MM.1S (cell line): ENCODE measurements at regions not wholly inside any gene's neighbourhood (a gene's known extent, or its start where the extent isn't known, plus 50 kb on each side); places are given as distances from the start of the nearest gene placed in this dataset.

Experiments used
- CTCF ChIP-seq: fragments of 300-600 bp; sonication (generic); IDR thresholded peaks from 2 replicates; pipeline ENCODE4 v1.5.1; 2016; ENCODE audit warnings: antibody characterized with exemption, low read length, mixed read lengths
- EZH2 ChIP-seq: fragments of 300-600 bp; sonication (generic); optimal IDR thresholded peaks from 2 replicates; pipeline ENCODE3; 2017; ENCODE audit warnings: low read depth, mild to moderate bottlenecking, antibody characterized with exemption, low read length, mixed read lengths
- EZH2phosphoT487 ChIP-seq: fragments of 300-600 bp; sonication (generic); IDR thresholded peaks from 2 replicates; pipeline ENCODE4 v1.6.1; 2018; ENCODE audit warnings: antibody characterized with exemption, low read length

- TF ChIP-seq CTCF (no peak), EZH2 (no peak), EZH2phosphoT487 (no peak)
These were observed 580.6 kb upstream of the CDH2 start for GRCh38 chr18:28757466-28758008.
